Nephron (organoid): ENCODE measurements at regions not wholly inside any gene's neighbourhood (a gene's known extent, or its start where the extent isn't known, plus 50 kb on each side); places are given as distances from the start of the nearest gene placed in this dataset.

Source experiments
- H3K27ac Mint-ChIP-seq, 3 experiments: 2 replicates each; pipeline ENCODE4 v1.8.0; 2020; ENCODE audit warnings: mixed read lengths in 3 of 3, mild to moderate bottlenecking in 2 of 3, moderate library complexity in 1 of 3
- H3K27me3 Mint-ChIP-seq: 2 replicates; pipeline ENCODE4 v1.8.0; 2021; ENCODE audit warnings: low read depth, mild to moderate bottlenecking, moderate library complexity, mixed read lengths
- H3K36me3 Mint-ChIP-seq: 2 replicates; pipeline ENCODE4 v1.8.0; 2020; ENCODE audit warnings: low read depth, mixed read lengths
- H3K4me1 Mint-ChIP-seq: 2 replicates; pipeline ENCODE4 v1.8.0; 2020; ENCODE audit warnings: mixed read lengths
- H3K4me3 Mint-ChIP-seq, 3 experiments: 2 replicates each; pipeline ENCODE4 v1.8.0; 2020; ENCODE audit warnings: mild to moderate bottlenecking in 3 of 3, mixed read lengths in 3 of 3, moderate library complexity in 2 of 3
- H3K9me3 Mint-ChIP-seq: 2 replicates; pipeline ENCODE4 v1.8.0; 2020; ENCODE audit warnings: mixed read lengths
- TF ChIP-seq, protein P1 (sequence below), 3 experiments: fragments of 200-600 bp; sonication (generic); IDR thresholded peaks; one replicate each; pipeline ENCODE4 v1.5.0; 2021; ENCODE audit warnings: antibody characterized with exemption in 3 of 3; ENCODE audit not compliant: unreplicated experiment in 3 of 3

DNA sequence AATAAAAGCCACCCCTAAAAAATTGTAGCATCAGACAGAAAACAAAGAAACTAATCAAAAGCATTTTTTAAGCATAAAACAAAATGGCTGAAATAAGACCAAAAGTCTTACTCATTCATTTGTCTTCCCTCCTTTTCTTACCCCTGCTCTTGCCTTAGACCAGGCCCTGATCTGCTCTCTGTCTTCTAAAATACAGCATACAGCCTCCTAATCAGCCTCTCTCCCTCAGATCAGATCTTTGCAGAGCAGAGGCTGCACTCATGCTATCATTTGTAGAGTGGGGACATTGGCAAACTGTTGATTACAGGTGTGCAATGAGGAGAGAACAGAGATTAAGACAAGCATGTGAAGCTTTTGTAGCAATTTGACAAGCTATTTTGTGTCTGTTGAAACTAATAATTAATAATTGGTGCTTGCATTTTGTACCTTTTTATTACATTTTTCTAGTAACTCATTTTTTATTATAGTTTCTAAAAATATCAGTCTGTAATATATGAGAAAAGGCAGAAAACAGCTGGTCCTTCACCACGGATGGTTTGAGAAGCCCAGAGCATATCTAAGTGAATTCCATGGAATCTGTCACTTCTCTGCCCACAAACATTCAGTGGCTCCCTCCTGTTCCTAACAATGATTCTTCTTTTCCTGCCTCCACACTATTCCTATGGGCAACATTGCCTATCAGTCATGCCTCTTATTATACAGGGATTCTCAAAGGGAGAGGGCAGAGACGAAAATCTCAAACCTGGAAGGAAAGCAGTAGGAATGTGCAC, 286.2 kb upstream of the STT3B start:
- H3K27ac Mint-ChIP-seq = no peak overlapping the region
- H3K4me1 Mint-ChIP-seq = peaks cover 4% of the 10 kb centered on the region
- H3K27me3 Mint-ChIP-seq = no peaks in the 10 kb centered on the region
- no peak overlapping the region for H3K4me3 Mint-ChIP-seq
- no peaks in the 10 kb centered on the region for H3K36me3 Mint-ChIP-seq
- no peaks in the 10 kb centered on the region for H3K9me3 Mint-ChIP-seq
- TF ChIP-seq, protein P1, sequence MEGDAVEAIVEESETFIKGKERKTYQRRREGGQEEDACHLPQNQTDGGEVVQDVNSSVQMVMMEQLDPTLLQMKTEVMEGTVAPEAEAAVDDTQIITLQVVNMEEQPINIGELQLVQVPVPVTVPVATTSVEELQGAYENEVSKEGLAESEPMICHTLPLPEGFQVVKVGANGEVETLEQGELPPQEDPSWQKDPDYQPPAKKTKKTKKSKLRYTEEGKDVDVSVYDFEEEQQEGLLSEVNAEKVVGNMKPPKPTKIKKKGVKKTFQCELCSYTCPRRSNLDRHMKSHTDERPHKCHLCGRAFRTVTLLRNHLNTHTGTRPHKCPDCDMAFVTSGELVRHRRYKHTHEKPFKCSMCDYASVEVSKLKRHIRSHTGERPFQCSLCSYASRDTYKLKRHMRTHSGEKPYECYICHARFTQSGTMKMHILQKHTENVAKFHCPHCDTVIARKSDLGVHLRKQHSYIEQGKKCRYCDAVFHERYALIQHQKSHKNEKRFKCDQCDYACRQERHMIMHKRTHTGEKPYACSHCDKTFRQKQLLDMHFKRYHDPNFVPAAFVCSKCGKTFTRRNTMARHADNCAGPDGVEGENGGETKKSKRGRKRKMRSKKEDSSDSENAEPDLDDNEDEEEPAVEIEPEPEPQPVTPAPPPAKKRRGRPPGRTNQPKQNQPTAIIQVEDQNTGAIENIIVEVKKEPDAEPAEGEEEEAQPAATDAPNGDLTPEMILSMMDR (IDR thresholded peaks at IDR 0.05; ENCODE audit: unreplicated experiment in 3 of 3) = no peak

DNA sequence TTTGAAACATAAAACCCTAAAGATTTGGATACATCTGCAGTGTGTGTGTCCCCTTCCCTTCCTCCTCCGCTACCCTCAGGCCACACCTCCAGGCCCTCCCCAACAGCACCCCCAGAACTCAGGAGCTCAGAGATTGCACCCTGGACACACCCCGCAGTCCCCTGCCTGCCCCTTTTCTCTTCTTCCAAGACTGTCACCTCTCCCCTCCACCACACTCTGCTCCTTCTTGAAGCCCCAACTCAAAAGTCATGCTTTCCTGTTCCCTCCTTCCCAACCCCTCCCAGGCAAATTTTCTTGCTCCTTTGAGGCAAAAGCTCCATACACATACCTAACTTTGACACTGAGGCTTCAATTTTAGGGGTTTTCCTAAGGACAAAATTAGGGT, 285.7 kb upstream of the STT3B start:
- TF ChIP-seq, protein P1 (IDR thresholded peaks at IDR 0.05; ENCODE audit: unreplicated experiment in 3 of 3) = no peak
- peaks cover 4% of the 10 kb centered on the region for H3K4me1 Mint-ChIP-seq
- H3K36me3 Mint-ChIP-seq = no peaks in the 10 kb centered on the region
- H3K9me3 Mint-ChIP-seq = no peaks in the 10 kb centered on the region
- no peak overlapping the region for H3K4me3 Mint-ChIP-seq
- no peak overlapping the region for H3K27ac Mint-ChIP-seq
- no peaks in the 10 kb centered on the region for H3K27me3 Mint-ChIP-seq

DNA sequence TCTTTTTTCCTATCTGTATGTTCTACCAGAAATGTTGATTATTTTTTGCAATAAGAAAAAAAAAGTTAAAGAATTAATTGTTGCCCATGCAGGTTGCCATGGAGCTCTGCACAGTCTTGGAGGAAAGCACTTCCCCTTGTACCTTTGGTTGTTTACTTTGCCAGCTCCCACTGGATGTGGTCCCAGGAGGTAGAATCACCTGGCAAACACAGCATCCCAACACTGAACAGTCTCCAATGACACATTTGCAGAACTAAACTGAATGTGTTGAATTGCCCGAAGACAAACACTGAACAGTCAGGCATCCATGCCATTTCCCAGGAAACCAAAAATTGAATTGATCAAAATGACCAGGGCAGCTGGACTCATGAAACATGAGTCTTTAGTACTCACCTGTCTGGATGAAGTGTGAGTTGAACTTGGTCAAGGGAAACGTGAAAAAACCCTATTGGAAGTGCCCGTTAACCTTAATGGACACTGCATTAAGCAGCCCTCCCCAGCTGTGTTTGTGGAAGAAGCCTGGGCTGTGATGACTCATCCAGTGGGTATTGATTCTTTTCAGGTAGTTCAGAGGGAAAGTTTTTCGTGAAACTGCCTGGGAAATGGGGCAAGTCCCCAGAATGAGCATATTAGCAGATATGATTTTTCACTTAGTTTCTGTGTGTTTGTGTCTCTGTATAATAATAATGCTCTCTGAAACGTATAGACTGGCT, 284.7 kb upstream of the STT3B start:
- H3K27me3 Mint-ChIP-seq = no peaks in the 10 kb centered on the region

DNA sequence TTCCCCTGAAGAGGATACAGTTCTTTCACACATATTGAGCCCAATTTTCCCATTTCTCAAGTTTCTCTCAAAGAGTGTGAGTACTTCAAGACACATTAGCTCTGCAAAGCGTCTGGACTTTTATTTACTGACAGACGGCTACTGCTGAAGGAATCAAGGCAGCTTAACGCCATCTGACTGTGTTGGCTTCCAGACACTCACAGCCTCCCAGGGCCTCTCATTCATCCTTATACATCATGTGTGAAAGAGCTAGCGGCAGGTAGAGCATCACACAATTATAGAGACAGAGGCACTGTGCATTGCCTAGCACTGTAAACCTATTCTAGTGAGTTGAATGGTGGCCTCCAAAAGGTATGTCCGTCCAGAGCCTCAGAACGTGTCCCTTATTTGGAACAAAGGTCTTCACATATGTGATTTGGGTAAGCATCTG, 284.1 kb upstream of the STT3B start:
- H3K9me3 Mint-ChIP-seq = peaks cover 2% of the 10 kb centered on the region
- no peak overlapping the region for H3K4me3 Mint-ChIP-seq
- peaks cover 4% of the 10 kb centered on the region for H3K4me1 Mint-ChIP-seq

More for the DNA sequence above, 284.7 kb upstream of the STT3B start:
- Mint-ChIP-seq H3K4me3 (no peak overlapping the region), H3K4me1 (peaks cover 4% of the 10 kb centered on the region), H3K36me3 (no peaks in the 10 kb centered on the region), H3K27ac (no peak overlapping the region), H3K9me3 (no peaks in the 10 kb centered on the region)
- TF ChIP-seq, protein P1 (IDR thresholded peaks at IDR 0.05; ENCODE audit: unreplicated experiment in 3 of 3) = no peak

DNA sequence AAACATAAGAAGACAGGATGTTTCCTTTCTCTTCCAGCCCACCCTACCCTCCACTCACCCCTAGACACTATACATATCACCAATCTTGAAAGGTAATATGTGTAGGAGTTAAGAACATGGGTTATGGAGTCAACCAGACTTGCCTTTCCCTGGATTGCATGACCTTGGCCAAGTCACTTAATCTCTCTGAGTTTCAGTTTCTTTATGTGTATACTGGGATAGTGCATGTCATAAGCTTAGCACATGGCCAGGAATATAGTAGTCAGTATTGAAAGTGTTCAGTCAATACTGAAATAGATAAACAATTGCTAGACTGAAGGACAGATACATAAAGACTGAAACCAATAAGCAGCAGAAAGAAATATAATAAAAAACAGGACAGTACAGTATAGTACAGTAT, 283.2 kb upstream of the STT3B start:
- H3K27ac Mint-ChIP-seq = no peak overlapping the region
- no peaks in the 10 kb centered on the region for H3K36me3 Mint-ChIP-seq
- no peak overlapping the region for H3K4me3 Mint-ChIP-seq
- H3K27me3 Mint-ChIP-seq = no peaks in the 10 kb centered on the region
- peaks cover 4% of the 10 kb centered on the region for H3K4me1 Mint-ChIP-seq
- TF ChIP-seq, protein P1 (IDR thresholded peaks at IDR 0.05; ENCODE audit: unreplicated experiment in 3 of 3) = no peak
- peaks cover 5% of the 10 kb centered on the region for H3K9me3 Mint-ChIP-seq

More for the DNA sequence above, 284.1 kb upstream of the STT3B start:
- H3K27me3 Mint-ChIP-seq = no peaks in the 10 kb centered on the region
- H3K27ac Mint-ChIP-seq = no peak overlapping the region
- no peaks in the 10 kb centered on the region for H3K36me3 Mint-ChIP-seq
- TF ChIP-seq, protein P1 (IDR thresholded peaks at IDR 0.05; ENCODE audit: unreplicated experiment in 3 of 3) = no peak
